Astrocyte (in vitro differentiated cells and primary cell): ENCODE measurements at regions not wholly inside any gene's neighbourhood (a gene's known extent, or its start where the extent isn't known, plus 50 kb on each side); places are given as distances from the start of the nearest gene placed in this dataset.

Experiments
- DNase-seq: peaks from one replicate; pipeline ENCODE4 v3.0.0-alpha.2; 2010; ENCODE audit warnings: low read depth
- FAIRE-seq: peaks from 2 replicates; lab custom pipeline; 2011; peaks lifted over from hg19 to GRCh38; lab: Jason Lieb, UNC
- H2AFZ ChIP-seq: 2 replicates; pipeline ENCODE4 v1.6.0; 2012; ENCODE audit warnings: low read depth, low read length, inconsistent platforms
- H3K27ac ChIP-seq: 2 replicates; pipeline ENCODE4 v1.5.1; 2011; ENCODE audit warnings: low read depth, low read length, inconsistent platforms
- H3K27me3 ChIP-seq: 2 replicates; pipeline ENCODE4 v1.6.0; 2011; ENCODE audit warnings: low read length, inconsistent platforms; ENCODE audit not compliant: insufficient read depth
- H3K36me3 ChIP-seq: 2 replicates; pipeline ENCODE4 v1.5.1; 2011; ENCODE audit warnings: low read length, inconsistent platforms; ENCODE audit not compliant: insufficient read depth
- H3K4me1 ChIP-seq: 2 replicates; pipeline ENCODE4 v1.5.1; 2011; ENCODE audit warnings: low read length, inconsistent platforms; ENCODE audit not compliant: insufficient read depth
- H3K4me2 ChIP-seq: 2 replicates; pipeline ENCODE4 v1.6.0; 2012; ENCODE audit warnings: low read length, inconsistent platforms
- H3K4me3 ChIP-seq: 2 replicates; pipeline ENCODE4 v1.5.1; 2011; ENCODE audit warnings: low read depth, mild to moderate bottlenecking, low read length, inconsistent platforms; ENCODE audit not compliant: insufficient read depth
- H3K79me2 ChIP-seq: 2 replicates; pipeline ENCODE4 v1.6.0; 2012; ENCODE audit warnings: mild to moderate bottlenecking, low read length, inconsistent platforms; ENCODE audit not compliant: insufficient read depth
- H3K9ac ChIP-seq: 2 replicates; pipeline ENCODE4 v1.6.0; 2012; ENCODE audit warnings: mild to moderate bottlenecking, low read length, inconsistent platforms
- H3K9me3 ChIP-seq: 2 replicates; pipeline ENCODE4 v1.5.1; 2012; ENCODE audit warnings: low read depth, mild to moderate bottlenecking, low read length, inconsistent platforms; ENCODE audit not compliant: insufficient read depth
- H4K20me1 ChIP-seq: 2 replicates; pipeline ENCODE4 v1.6.0; 2012; ENCODE audit warnings: low read length, inconsistent platforms; ENCODE audit not compliant: insufficient read depth
- H3K27ac Mint-ChIP-seq: one replicate; pipeline ENCODE4 v1.8.0; 2021; ENCODE audit warnings: mild to moderate bottlenecking, mixed read lengths; ENCODE audit not compliant: unreplicated experiment
- H3K27me3 Mint-ChIP-seq: one replicate; pipeline ENCODE4 v1.8.0; 2021; ENCODE audit warnings: low read depth, mixed read lengths; ENCODE audit not compliant: unreplicated experiment
- H3K36me3 Mint-ChIP-seq: one replicate; pipeline ENCODE4 v1.8.0; 2021; ENCODE audit warnings: low read depth, mixed read lengths; ENCODE audit not compliant: unreplicated experiment
- H3K4me1 Mint-ChIP-seq: one replicate; pipeline ENCODE4 v1.8.0; 2021; ENCODE audit warnings: low read depth, mixed read lengths; ENCODE audit not compliant: unreplicated experiment
- H3K4me3 Mint-ChIP-seq: one replicate; pipeline ENCODE4 v1.8.0; 2021; ENCODE audit warnings: mild to moderate bottlenecking, moderate library complexity, mixed read lengths; ENCODE audit not compliant: unreplicated experiment
- H3K9me3 Mint-ChIP-seq: one replicate; pipeline ENCODE4 v1.8.0; 2021; ENCODE audit warnings: mild to moderate bottlenecking, mixed read lengths; ENCODE audit not compliant: unreplicated experiment
- CTCF ChIP-seq: IDR thresholded peaks from 2 replicates; pipeline ENCODE4 v1.5.1; 2011; ENCODE audit warnings: low read depth, mild to moderate bottlenecking, inconsistent platforms, low read length, moderate library complexity; ENCODE audit not compliant: insufficient read depth
- EZH2 ChIP-seq: IDR thresholded peaks from 2 replicates; pipeline ENCODE4 v1.6.1; 2012; ENCODE audit warnings: mild to moderate bottlenecking, low read length, inconsistent platforms; ENCODE audit not compliant: insufficient read depth

GRCh38 chr2:199588054-199588453 lies 130.3 kb upstream of the SATB2 start:
- Histone ChIP-seq H3K27ac (no peak overlapping the region), H3K9me3 (no peaks in the 10 kb centered on the region), H3K4me3 (no peak overlapping the region), H3K27me3 (no peaks in the 10 kb centered on the region), H3K4me1 (no peaks in the 10 kb centered on the region), H3K79me2 (no peaks in the 10 kb centered on the region), H2AFZ (no peak overlapping the region), H4K20me1 (no peaks in the 10 kb centered on the region), H3K36me3 (no peaks in the 10 kb centered on the region), H3K4me2 (no peak overlapping the region), H3K9ac (no peak overlapping the region)
- no peak overlapping the region for H3K27ac Mint-ChIP-seq
- H3K36me3 Mint-ChIP-seq: no peaks in the 10 kb centered on the region
- FAIRE-seq: no peak
- H3K4me3 Mint-ChIP-seq: no peak overlapping the region
- no peak for TF ChIP-seq EZH2
- TF ChIP-seq CTCF: no peak
- no peaks in the 10 kb centered on the region for H3K27me3 Mint-ChIP-seq
- H3K4me1 Mint-ChIP-seq: no peaks in the 10 kb centered on the region
- no peak for DNase-seq
- H3K9me3 Mint-ChIP-seq: no peaks in the 10 kb centered on the region

GRCh38 chr2:199586646-199587045 lies 128.9 kb upstream of the SATB2 start:
- H3K4me2 ChIP-seq: no peak overlapping the region
- TF ChIP-seq EZH2: no peak
- TF ChIP-seq CTCF: no peak
- Mint-ChIP-seq H3K9me3 (no peaks in the 10 kb centered on the region), H3K36me3 (no peaks in the 10 kb centered on the region), H3K4me3 (no peak overlapping the region), H3K4me1 (peaks cover 5% of the 10 kb centered on the region), H3K27me3 (no peaks in the 10 kb centered on the region), H3K27ac (no peak overlapping the region)
- FAIRE-seq (no peak), DNase-seq (no peak)
- no peaks in the 10 kb centered on the region for H3K36me3 ChIP-seq
- no peaks in the 10 kb centered on the region for H3K79me2 ChIP-seq
- H3K9ac ChIP-seq: no peak overlapping the region
- H3K27ac ChIP-seq: no peak overlapping the region
- H3K4me3 ChIP-seq: no peak overlapping the region
- H4K20me1 ChIP-seq: no peaks in the 10 kb centered on the region
- H3K4me1 ChIP-seq: peaks cover under 1% of the 10 kb centered on the region
- H3K27me3 ChIP-seq: no peaks in the 10 kb centered on the region
- H3K9me3 ChIP-seq: no peaks in the 10 kb centered on the region
- H2AFZ ChIP-seq: no peak overlapping the region

- FAIRE-seq (no peak), DNase-seq (no peak)
- Mint-ChIP-seq H3K27ac (no peak overlapping the region), H3K36me3 (no peaks in the 10 kb centered on the region), H3K4me1 (peaks cover 7% of the 10 kb centered on the region), H3K9me3 (no peaks in the 10 kb centered on the region), H3K27me3 (peaks cover 5% of the 10 kb centered on the region), H3K4me3 (no peak overlapping the region)
- H3K9ac ChIP-seq: no peak overlapping the region
- H3K4me1 ChIP-seq: peaks cover 6% of the 10 kb centered on the region
- H3K9me3 ChIP-seq: no peaks in the 10 kb centered on the region
- H3K36me3 ChIP-seq: no peaks in the 10 kb centered on the region
- no peak for TF ChIP-seq CTCF
- TF ChIP-seq EZH2: no peak
- no peak overlapping the region for H2AFZ ChIP-seq
- H3K27me3 ChIP-seq: no peaks in the 10 kb centered on the region
- H3K27ac ChIP-seq: no peak overlapping the region
- H3K79me2 ChIP-seq: no peaks in the 10 kb centered on the region
- H3K4me2 ChIP-seq: no peak overlapping the region
- H3K4me3 ChIP-seq: no peak overlapping the region
- no peaks in the 10 kb centered on the region for H4K20me1 ChIP-seq
These were observed 125.9 kb upstream of the SATB2 start for GRCh38 chr2:199583676-199584075.
